ENCODE measurements at regions not wholly inside any gene's neighbourhood (a gene's known extent, or its start where the extent isn't known, plus 50 kb on each side); places are given as distances from the start of the nearest gene placed in this dataset.
A peak's percentile ranks its signal among the peaks of the same experiment; 100 is the strongest.

DNA sequence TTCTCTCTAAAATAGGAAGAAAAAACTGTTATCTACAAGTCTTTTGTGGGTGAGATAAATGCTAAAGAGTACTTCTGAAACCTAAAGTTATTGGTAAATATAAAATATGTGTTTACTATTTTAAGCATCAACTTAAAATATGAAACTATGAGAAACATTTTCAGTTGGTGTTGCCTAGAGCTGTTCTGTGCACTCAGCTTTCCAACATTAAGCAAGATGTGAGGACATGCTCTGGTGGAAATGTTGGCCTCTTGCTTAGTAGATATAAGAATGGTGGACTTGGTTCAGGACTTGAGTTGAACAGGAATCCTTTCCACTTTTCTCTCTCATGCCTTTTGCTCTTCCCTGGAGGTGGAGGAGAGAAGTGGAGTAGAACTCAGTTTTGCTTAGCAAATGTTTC, 164.1 kb upstream of the PELI2 start:
- H2BK5ac ChIP-seq (ENCODE audit: low read depth, low read length, poor library complexity) = no peak overlapping the region
- H4K12ac ChIP-seq (ENCODE audit: low read depth, low read length) = no peak overlapping the region
- no peaks in the 10 kb centered on the region for H3K27me3 ChIP-seq (ENCODE audit: insufficient read depth, low read length)
- H4K8ac ChIP-seq (ENCODE audit: low read depth, low read length) = no peak overlapping the region
- no peaks in the 10 kb centered on the region for H3K79me1 ChIP-seq (ENCODE audit: low read length)
- no peak overlapping the region for H3K23ac ChIP-seq (ENCODE audit: low read length)
- peaks cover 2 to 4% of the 10 kb centered on the region in 2 experiments for H3K4me1 ChIP-seq (ENCODE audit: control insufficient read depth in 1 of 2, insufficient read depth in 2 of 2, low read length in 2 of 2)
- H3K18ac ChIP-seq (ENCODE audit: low read length) = no peak overlapping the region
- no peaks in the 10 kb centered on the region for H3K9me3 ChIP-seq (ENCODE audit: insufficient read depth, low read depth, low read length)
- H3K4me2 ChIP-seq (ENCODE audit: low read length) = no peak overlapping the region
- H3K79me2 ChIP-seq (ENCODE audit: control insufficient read depth, insufficient read depth, low read length, poor library complexity) = no peaks in the 10 kb centered on the region
- H2AK5ac ChIP-seq (ENCODE audit: low read length) = no peak overlapping the region
- H3K14ac ChIP-seq (ENCODE audit: low read length) = no peak overlapping the region
- DNase-seq = peak in 1 of 2 donors; percentile 5
- H4K91ac ChIP-seq (ENCODE audit: low read depth, low read length) = no peak overlapping the region
- no peak overlapping the region for H3K4me3 ChIP-seq (ENCODE audit: low read depth, low read length)
- no peak overlapping the region for H2BK120ac ChIP-seq (ENCODE audit: insufficient read depth, low read length, poor library complexity)
- no peak overlapping the region for H3K27ac ChIP-seq (ENCODE audit: low read depth, low read length)
- no peak overlapping the region for H3K4ac ChIP-seq (ENCODE audit: low read depth, low read length)
- H3K9ac ChIP-seq (ENCODE audit: low read length) = no peak overlapping the region
- H2BK12ac ChIP-seq (ENCODE audit: low read length) = no peak overlapping the region
- H3K36me3 ChIP-seq (ENCODE audit: control insufficient read depth in 1 of 2, insufficient read depth in 2 of 2, low read length in 2 of 2) = no peaks in the 10 kb centered on the region
- H2AFZ ChIP-seq (ENCODE audit: insufficient read depth, low read length, poor library complexity) = no peak overlapping the region

- H3K23ac ChIP-seq (ENCODE audit: low read length) = no peak overlapping the region
- H2BK120ac ChIP-seq (ENCODE audit: insufficient read depth, low read length, poor library complexity) = no peak overlapping the region
- no peak overlapping the region for H2AK5ac ChIP-seq (ENCODE audit: low read length)
- WGBS (ENCODE audit: extremely low coverage, insufficient coverage, insufficient read length) = no CpG with 5 or more reads among the region's 3 CpGs
- no peak overlapping the region for H3K14ac ChIP-seq (ENCODE audit: low read length)
- H2AFZ ChIP-seq (ENCODE audit: insufficient read depth, low read length, poor library complexity) = no peak overlapping the region
- no peaks in the 10 kb centered on the region for H3K79me2 ChIP-seq (ENCODE audit: control insufficient read depth, insufficient read depth, low read length, poor library complexity)
- no peak overlapping the region for H2BK12ac ChIP-seq (ENCODE audit: low read length)
- H4K12ac ChIP-seq (ENCODE audit: low read depth, low read length) = no peak overlapping the region
- no peaks in the 10 kb centered on the region for H3K79me1 ChIP-seq (ENCODE audit: low read length)
- no peak overlapping the region for H3K18ac ChIP-seq (ENCODE audit: low read length)
- no peaks in the 10 kb centered on the region for H3K9me3 ChIP-seq (ENCODE audit: insufficient read depth, low read depth, low read length)
- no peak overlapping the region for H3K27ac ChIP-seq (ENCODE audit: low read depth, low read length)
- H2BK5ac ChIP-seq (ENCODE audit: low read depth, low read length, poor library complexity) = no peak overlapping the region
- H3K4me3 ChIP-seq (ENCODE audit: low read depth, low read length) = no peak overlapping the region
- no peaks in the 10 kb centered on the region for H3K27me3 ChIP-seq (ENCODE audit: insufficient read depth, low read length)
- H4K8ac ChIP-seq (ENCODE audit: low read depth, low read length) = no peak overlapping the region
- H3K4ac ChIP-seq (ENCODE audit: low read depth, low read length) = no peak overlapping the region
- no peaks in the 10 kb centered on the region for H3K36me3 ChIP-seq (ENCODE audit: control insufficient read depth in 1 of 2, insufficient read depth in 2 of 2, low read length in 2 of 2)
- DNase-seq = no peak
- peaks cover 2 to 4% of the 10 kb centered on the region in 2 experiments for H3K4me1 ChIP-seq (ENCODE audit: control insufficient read depth in 1 of 2, insufficient read depth in 2 of 2, low read length in 2 of 2)
- H3K9ac ChIP-seq (ENCODE audit: low read length) = no peak overlapping the region
- no peak overlapping the region for H4K91ac ChIP-seq (ENCODE audit: low read depth, low read length)
- H3K4me2 ChIP-seq (ENCODE audit: low read length) = no peak overlapping the region
These were observed 163.0 kb upstream of the PELI2 start for GRCh38 chr14:55955175-55955574.

DNA sequence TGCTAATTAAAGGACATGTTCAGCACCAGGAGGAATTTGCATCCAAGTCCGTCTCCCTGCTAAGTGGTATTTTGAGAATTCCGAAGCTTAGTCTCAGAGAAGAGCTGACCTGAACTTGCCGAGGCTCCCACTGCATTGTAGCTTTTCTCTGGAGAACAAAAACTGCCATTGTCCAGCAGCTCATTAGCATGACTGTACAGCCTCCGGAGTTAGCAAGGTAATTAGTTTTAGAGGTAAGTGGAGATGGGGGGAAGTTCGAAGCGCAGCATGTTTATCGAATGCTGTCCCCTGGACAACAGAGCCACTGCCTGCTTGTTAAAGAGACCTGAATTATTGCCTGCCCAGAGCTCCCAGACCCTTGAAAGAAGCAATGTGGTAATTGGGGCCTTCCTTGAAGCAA, 160.3 kb upstream of the PELI2 start:
- Histone ChIP-seq H2AK5ac (ENCODE audit: low read length) (no peak overlapping the region), H2BK120ac (ENCODE audit: insufficient read depth, low read length, poor library complexity) (no peak overlapping the region), H2AFZ (ENCODE audit: insufficient read depth, low read length, poor library complexity) (no peak overlapping the region), H3K4me3 (ENCODE audit: low read depth, low read length) (no peak overlapping the region), H4K91ac (ENCODE audit: low read depth, low read length) (no peak overlapping the region), H3K79me1 (ENCODE audit: low read length) (no peaks in the 10 kb centered on the region), H3K27me3 (ENCODE audit: insufficient read depth, low read length) (no peaks in the 10 kb centered on the region), H3K79me2 (ENCODE audit: control insufficient read depth, insufficient read depth, low read length, poor library complexity) (no peaks in the 10 kb centered on the region), H4K12ac (ENCODE audit: low read depth, low read length) (no peak overlapping the region), H2BK12ac (ENCODE audit: low read length) (no peak overlapping the region), H3K14ac (ENCODE audit: low read length) (no peak overlapping the region), H3K9ac (ENCODE audit: low read length) (no peak overlapping the region), H3K4me1 (ENCODE audit: control insufficient read depth in 1 of 2, insufficient read depth in 2 of 2, low read length in 2 of 2) (peaks cover 2 to 4% of the 10 kb centered on the region in 2 experiments), H3K4me2 (ENCODE audit: low read length) (peak overlapping the region; percentile 37), H3K9me3 (ENCODE audit: insufficient read depth, low read depth, low read length) (no peaks in the 10 kb centered on the region), H4K8ac (ENCODE audit: low read depth, low read length) (no peak overlapping the region), H3K27ac (ENCODE audit: low read depth, low read length) (no peak overlapping the region), H3K18ac (ENCODE audit: low read length) (no peak overlapping the region), H3K36me3 (ENCODE audit: control insufficient read depth in 1 of 2, insufficient read depth in 2 of 2, low read length in 2 of 2) (no peaks in the 10 kb centered on the region), H2BK5ac (ENCODE audit: low read depth, low read length, poor library complexity) (no peak overlapping the region), H3K4ac (ENCODE audit: low read depth, low read length) (no peak overlapping the region), H3K23ac (ENCODE audit: low read length) (no peak overlapping the region)
- WGBS (ENCODE audit: extremely low coverage, insufficient coverage, insufficient read length) = no CpG with 5 or more reads among the region's 7 CpGs
- DNase-seq = no peak

DNA sequence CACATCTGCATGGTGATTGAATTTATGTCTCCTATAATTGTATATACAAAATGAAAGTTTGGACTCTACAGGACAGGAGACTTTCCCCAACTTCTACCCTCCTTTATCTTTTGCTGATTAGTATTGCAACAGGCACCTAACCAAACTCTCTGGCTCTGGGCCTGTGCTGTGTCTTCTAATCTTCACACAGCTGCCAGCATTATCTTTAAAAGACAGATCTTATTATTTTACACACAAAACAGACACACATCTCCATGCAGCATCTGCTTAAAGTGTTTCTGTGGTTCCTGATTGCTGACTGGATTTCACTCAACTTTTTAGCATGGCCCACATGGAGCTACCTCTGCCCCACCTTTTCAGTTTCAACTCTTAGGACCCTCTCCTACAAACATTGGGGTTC, 154.9 kb upstream of the PELI2 start:
- Histone ChIP-seq H4K12ac (ENCODE audit: low read depth, low read length) (no peak overlapping the region), H3K79me2 (ENCODE audit: control insufficient read depth, insufficient read depth, low read length, poor library complexity) (no peaks in the 10 kb centered on the region), H2BK12ac (ENCODE audit: low read length) (no peak overlapping the region), H2AK5ac (ENCODE audit: low read length) (no peak overlapping the region), H2AFZ (ENCODE audit: insufficient read depth, low read length, poor library complexity) (no peak overlapping the region), H3K23ac (ENCODE audit: low read length) (no peak overlapping the region), H3K4me2 (ENCODE audit: low read length) (no peak overlapping the region), H3K9me3 (ENCODE audit: insufficient read depth, low read depth, low read length) (no peaks in the 10 kb centered on the region), H3K18ac (ENCODE audit: low read length) (no peak overlapping the region), H3K4me1 (ENCODE audit: control insufficient read depth in 1 of 2, insufficient read depth in 2 of 2, low read length in 2 of 2) (peaks cover 0 to 2% of the 10 kb centered on the region in 2 experiments), H3K79me1 (ENCODE audit: low read length) (no peaks in the 10 kb centered on the region), H4K8ac (ENCODE audit: low read depth, low read length) (no peak overlapping the region), H2BK120ac (ENCODE audit: insufficient read depth, low read length, poor library complexity) (no peak overlapping the region), H3K36me3 (ENCODE audit: control insufficient read depth in 1 of 2, insufficient read depth in 2 of 2, low read length in 2 of 2) (no peaks in the 10 kb centered on the region), H3K4me3 (ENCODE audit: low read depth, low read length) (no peak overlapping the region), H3K27ac (ENCODE audit: low read depth, low read length) (no peak overlapping the region), H4K91ac (ENCODE audit: low read depth, low read length) (no peak overlapping the region), H3K14ac (ENCODE audit: low read length) (no peak overlapping the region), H3K9ac (ENCODE audit: low read length) (no peak overlapping the region), H3K4ac (ENCODE audit: low read depth, low read length) (no peak overlapping the region), H3K27me3 (ENCODE audit: insufficient read depth, low read length) (no peaks in the 10 kb centered on the region), H2BK5ac (ENCODE audit: low read depth, low read length, poor library complexity) (no peak overlapping the region)
- no peak for DNase-seq

Data from trophoblast cell (in vitro differentiated cells and primary cell).